ENCODE measurements at regions not wholly inside any gene's neighbourhood (a gene's known extent, or its start where the extent isn't known, plus 50 kb on each side); places are given as distances from the start of the nearest gene placed in this dataset.
A peak's percentile ranks its signal among the peaks of the same experiment; 100 is the strongest.
"Not testable (repeated sequence)": the region's sequence is repeated elsewhere in the genome, so short reads cannot be mapped to it uniquely, and the experiment has no call there.

- Histone ChIP-seq H3K4me3 (ENCODE audit: low read length) (no peak overlapping the region), H3F3A (ENCODE audit: insufficient read depth, low read length) (no peaks in the 10 kb centered on the region), H3K4me1 (ENCODE audit: low read length) (no peaks in the 10 kb centered on the region), H3K27me3 (replicated peaks; ENCODE audit: insufficient read depth, low read length) (no peaks in the 10 kb centered on the region), H3K27ac (ENCODE audit: low read length) (no peak overlapping the region), H3K36me3 (replicated peaks; ENCODE audit: insufficient read depth, low read length) (no peaks in the 10 kb centered on the region), H3K9me3 (replicated peaks; ENCODE audit: insufficient read depth, low read length) (no peaks in the 10 kb centered on the region), H3K79me2 (ENCODE audit: low read length) (no peaks in the 10 kb centered on the region), H3K9me2 (replicated peaks; ENCODE audit: insufficient read depth, low read length) (no peaks in the 10 kb centered on the region), H2AFZ (ENCODE audit: low read length) (no peak overlapping the region), H4K20me1 (ENCODE audit: insufficient read depth, low read length) (no peaks in the 10 kb centered on the region), H3K4me2 (ENCODE audit: low read depth, low read length) (no peak overlapping the region), H3K9ac (ENCODE audit: low read length) (no peak overlapping the region)
- peak; percentile 8 for DNase-seq
- TF ChIP-seq EZH2phosphoT487 (IDR thresholded peaks at IDR 0.05; ENCODE audit: low read length) (no peak), EZH2 (optimal IDR thresholded peaks at IDR 0.05; ENCODE audit: low read depth, low read length) (no peak), CTCF (IDR thresholded peaks at IDR 0.05; ENCODE audit: low read length) (no peak)
These were observed 1109.3 kb downstream of the PLA2G4A start for GRCh38 chr1:187938092-187938491.

- H3K9me3 ChIP-seq (replicated peaks; ENCODE audit: insufficient read depth, low read length) = no peaks in the 10 kb centered on the region
- TF ChIP-seq CTCF (IDR thresholded peaks at IDR 0.05; ENCODE audit: low read length) (no peak), EZH2phosphoT487 (IDR thresholded peaks at IDR 0.05; ENCODE audit: low read length) (no peak), EZH2 (optimal IDR thresholded peaks at IDR 0.05; ENCODE audit: low read depth, low read length) (no peak)
- no peaks in the 10 kb centered on the region for H3K4me1 ChIP-seq (ENCODE audit: low read length)
- no peaks in the 10 kb centered on the region for H3F3A ChIP-seq (ENCODE audit: insufficient read depth, low read length)
- H3K4me2 ChIP-seq (ENCODE audit: low read depth, low read length) = no peak overlapping the region
- no peak for DNase-seq
- no peaks in the 10 kb centered on the region for H3K9me2 ChIP-seq (replicated peaks; ENCODE audit: insufficient read depth, low read length)
- H3K27me3 ChIP-seq (replicated peaks; ENCODE audit: insufficient read depth, low read length) = no peaks in the 10 kb centered on the region
- no peak overlapping the region for H2AFZ ChIP-seq (ENCODE audit: low read length)
- H3K36me3 ChIP-seq (replicated peaks; ENCODE audit: insufficient read depth, low read length) = no peaks in the 10 kb centered on the region
- no peak overlapping the region for H3K27ac ChIP-seq (ENCODE audit: low read length)
- H4K20me1 ChIP-seq (ENCODE audit: insufficient read depth, low read length) = no peaks in the 10 kb centered on the region
- H3K4me3 ChIP-seq (ENCODE audit: low read length) = no peak overlapping the region
- no peaks in the 10 kb centered on the region for H3K79me2 ChIP-seq (ENCODE audit: low read length)
- no peak overlapping the region for H3K9ac ChIP-seq (ENCODE audit: low read length)
These were observed 1114.2 kb downstream of the PLA2G4A start for GRCh38 chr1:187942986-187943385.

GRCh38 chr1:187943606-187944403 is 1115.1 kb downstream of the PLA2G4A start:
- Histone ChIP-seq H3K36me3 (replicated peaks; ENCODE audit: insufficient read depth, low read length) (no peaks in the 10 kb centered on the region), H3K79me2 (ENCODE audit: low read length) (no peaks in the 10 kb centered on the region), H3K27me3 (replicated peaks; ENCODE audit: insufficient read depth, low read length) (no peaks in the 10 kb centered on the region), H3K9ac (ENCODE audit: low read length) (no peak overlapping the region), H3K9me2 (replicated peaks; ENCODE audit: insufficient read depth, low read length) (no peaks in the 10 kb centered on the region), H3K4me1 (ENCODE audit: low read length) (no peaks in the 10 kb centered on the region), H3F3A (ENCODE audit: insufficient read depth, low read length) (no peaks in the 10 kb centered on the region), H3K9me3 (replicated peaks; ENCODE audit: insufficient read depth, low read length) (no peaks in the 10 kb centered on the region), H4K20me1 (ENCODE audit: insufficient read depth, low read length) (no peaks in the 10 kb centered on the region), H3K4me2 (ENCODE audit: low read depth, low read length) (no peak overlapping the region), H3K4me3 (ENCODE audit: low read length) (no peak overlapping the region), H3K27ac (ENCODE audit: low read length) (no peak overlapping the region), H2AFZ (ENCODE audit: low read length) (no peak overlapping the region)
- TF ChIP-seq EZH2 (optimal IDR thresholded peaks at IDR 0.05; ENCODE audit: low read depth, low read length) (no peak), EZH2phosphoT487 (IDR thresholded peaks at IDR 0.05; ENCODE audit: low read length) (no peak), CTCF (IDR thresholded peaks at IDR 0.05; ENCODE audit: low read length) (no peak)
- DNase-seq = peak; percentile 33

GRCh38 chr1:187946661-187947060 is 1117.9 kb downstream of the PLA2G4A start:
- not testable (repeated sequence) for H3K4me1 ChIP-seq (ENCODE audit: low read length); H4K20me1 ChIP-seq (ENCODE audit: insufficient read depth, low read length); H3K27ac ChIP-seq (ENCODE audit: low read length); H2AFZ ChIP-seq (ENCODE audit: low read length); H3K9ac ChIP-seq (ENCODE audit: low read length); H3F3A ChIP-seq (ENCODE audit: insufficient read depth, low read length); H3K9me2 ChIP-seq (replicated peaks; ENCODE audit: insufficient read depth, low read length); DNase-seq; H3K4me2 ChIP-seq (ENCODE audit: low read depth, low read length); H3K27me3 ChIP-seq (replicated peaks; ENCODE audit: insufficient read depth, low read length); H3K36me3 ChIP-seq (replicated peaks; ENCODE audit: insufficient read depth, low read length); H3K79me2 ChIP-seq (ENCODE audit: low read length); H3K9me3 ChIP-seq (replicated peaks; ENCODE audit: insufficient read depth, low read length); H3K4me3 ChIP-seq (ENCODE audit: low read length)

All from MM.1S (cell line).